Neutrophil (primary cell): ENCODE measurements at regions not wholly inside any gene's neighbourhood (a gene's known extent, or its start where the extent isn't known, plus 50 kb on each side); places are given as distances from the start of the nearest gene placed in this dataset.

Experiments used
- H3K27ac ChIP-seq: fragments of 200-600 bp; sonication (generic); 2 replicates; pipeline ENCODE4 v1.5.1; 2016; ENCODE audit warnings: mild to moderate bottlenecking, moderate library complexity
- H3K27me3 ChIP-seq: fragments of 200-600 bp; sonication (generic); 2 replicates; pipeline ENCODE4 v1.6.0; 2016; ENCODE audit warnings: mild to moderate bottlenecking
- H3K36me3 ChIP-seq: fragments of 200-600 bp; sonication (generic); 2 replicates; pipeline ENCODE4 v1.5.1; 2017
- H3K4me1 ChIP-seq, 2 experiments: fragments of 200-600 bp in 1 of 2; sonication (generic) in 1 of 2; 1 replicate in 1 of 2; 2 replicates in 1 of 2; pipeline versions ENCODE4 v1.5.1 to v1.6.1; 2013 to 2016; ENCODE audit warnings: low read depth in 1 of 2, low read length in 1 of 2, mild to moderate bottlenecking in 1 of 2, moderate library complexity in 1 of 2; ENCODE audit not compliant: control insufficient read depth in 1 of 2, insufficient read depth in 1 of 2
- H3K4me3 ChIP-seq, 2 experiments: fragments of 200-600 bp in 1 of 2; sonication (generic) in 1 of 2; 1 replicate in 1 of 2; 2 replicates in 1 of 2; pipeline ENCODE4 v1.5.1; 2013 to 2016; ENCODE audit warnings: low read depth in 1 of 2, low read length in 1 of 2, mild to moderate bottlenecking in 1 of 2, moderate library complexity in 1 of 2
- H3K9me3 ChIP-seq: fragments of 200-600 bp; sonication (generic); 2 replicates; pipeline ENCODE4 v1.5.1; 2016
- TF ChIP-seq, protein P1 (sequence below): fragments of 200-600 bp; sonication (generic); IDR thresholded peaks from 2 replicates; pipeline ENCODE4 v1.5.1; 2016; ENCODE audit warnings: antibody characterized with exemption

DNA sequence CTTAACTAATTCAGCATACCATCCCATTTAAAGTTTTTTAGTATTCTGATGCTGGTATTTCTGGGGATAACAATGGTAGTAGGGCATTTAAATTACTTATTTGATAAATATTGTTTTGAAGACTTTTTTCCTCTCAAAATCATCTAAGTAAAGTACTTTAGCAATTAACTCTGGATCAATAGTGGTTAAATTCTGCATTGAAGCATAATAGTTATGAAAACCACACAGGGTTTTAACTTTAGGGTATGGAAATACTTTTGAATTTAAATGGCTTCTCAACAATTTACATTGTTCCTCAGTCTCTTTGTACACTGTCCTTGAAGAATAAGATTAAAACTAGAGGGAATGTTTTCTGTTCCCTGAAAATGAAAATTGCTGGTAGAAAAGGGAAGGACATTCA is 202.6 kb upstream of the STEAP4 start:
- Histone ChIP-seq H3K4me3 (no peak overlapping the region), H3K27ac (no peak overlapping the region), H3K27me3 (no peaks in the 10 kb centered on the region), H3K9me3 (no peaks in the 10 kb centered on the region), H3K36me3 (no peaks in the 10 kb centered on the region), H3K4me1 (no peaks in the 10 kb centered on the region)
- TF ChIP-seq, protein P1, sequence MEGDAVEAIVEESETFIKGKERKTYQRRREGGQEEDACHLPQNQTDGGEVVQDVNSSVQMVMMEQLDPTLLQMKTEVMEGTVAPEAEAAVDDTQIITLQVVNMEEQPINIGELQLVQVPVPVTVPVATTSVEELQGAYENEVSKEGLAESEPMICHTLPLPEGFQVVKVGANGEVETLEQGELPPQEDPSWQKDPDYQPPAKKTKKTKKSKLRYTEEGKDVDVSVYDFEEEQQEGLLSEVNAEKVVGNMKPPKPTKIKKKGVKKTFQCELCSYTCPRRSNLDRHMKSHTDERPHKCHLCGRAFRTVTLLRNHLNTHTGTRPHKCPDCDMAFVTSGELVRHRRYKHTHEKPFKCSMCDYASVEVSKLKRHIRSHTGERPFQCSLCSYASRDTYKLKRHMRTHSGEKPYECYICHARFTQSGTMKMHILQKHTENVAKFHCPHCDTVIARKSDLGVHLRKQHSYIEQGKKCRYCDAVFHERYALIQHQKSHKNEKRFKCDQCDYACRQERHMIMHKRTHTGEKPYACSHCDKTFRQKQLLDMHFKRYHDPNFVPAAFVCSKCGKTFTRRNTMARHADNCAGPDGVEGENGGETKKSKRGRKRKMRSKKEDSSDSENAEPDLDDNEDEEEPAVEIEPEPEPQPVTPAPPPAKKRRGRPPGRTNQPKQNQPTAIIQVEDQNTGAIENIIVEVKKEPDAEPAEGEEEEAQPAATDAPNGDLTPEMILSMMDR, result no peak

DNA sequence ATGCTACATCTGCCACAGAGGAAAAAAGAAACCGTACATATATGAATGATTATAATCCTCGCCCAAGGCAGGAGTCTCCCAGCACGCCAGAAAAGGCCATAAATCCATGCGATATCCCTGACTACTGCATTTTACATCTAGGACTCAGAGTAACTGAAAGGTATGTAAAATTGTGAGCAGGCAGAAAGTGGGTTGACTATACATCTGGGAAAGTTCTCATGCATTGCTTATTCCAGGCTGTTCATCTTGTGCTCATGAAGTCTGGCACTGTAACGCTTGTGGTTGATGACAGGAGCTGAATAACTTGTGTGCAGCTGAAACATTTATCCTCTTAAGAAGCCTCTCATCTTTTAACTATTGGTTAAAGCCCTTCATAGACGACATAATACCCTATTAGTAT is 193.4 kb upstream of the STEAP4 start:
- H3K4me3 ChIP-seq, result no peak overlapping the region
- no peaks in the 10 kb centered on the region for H3K9me3 ChIP-seq
- H3K36me3 ChIP-seq, result no peaks in the 10 kb centered on the region
- H3K27me3 ChIP-seq, result no peaks in the 10 kb centered on the region
- TF ChIP-seq, protein P1, result no peak
- no peaks in the 10 kb centered on the region for H3K4me1 ChIP-seq
- H3K27ac ChIP-seq, result no peak overlapping the region

DNA sequence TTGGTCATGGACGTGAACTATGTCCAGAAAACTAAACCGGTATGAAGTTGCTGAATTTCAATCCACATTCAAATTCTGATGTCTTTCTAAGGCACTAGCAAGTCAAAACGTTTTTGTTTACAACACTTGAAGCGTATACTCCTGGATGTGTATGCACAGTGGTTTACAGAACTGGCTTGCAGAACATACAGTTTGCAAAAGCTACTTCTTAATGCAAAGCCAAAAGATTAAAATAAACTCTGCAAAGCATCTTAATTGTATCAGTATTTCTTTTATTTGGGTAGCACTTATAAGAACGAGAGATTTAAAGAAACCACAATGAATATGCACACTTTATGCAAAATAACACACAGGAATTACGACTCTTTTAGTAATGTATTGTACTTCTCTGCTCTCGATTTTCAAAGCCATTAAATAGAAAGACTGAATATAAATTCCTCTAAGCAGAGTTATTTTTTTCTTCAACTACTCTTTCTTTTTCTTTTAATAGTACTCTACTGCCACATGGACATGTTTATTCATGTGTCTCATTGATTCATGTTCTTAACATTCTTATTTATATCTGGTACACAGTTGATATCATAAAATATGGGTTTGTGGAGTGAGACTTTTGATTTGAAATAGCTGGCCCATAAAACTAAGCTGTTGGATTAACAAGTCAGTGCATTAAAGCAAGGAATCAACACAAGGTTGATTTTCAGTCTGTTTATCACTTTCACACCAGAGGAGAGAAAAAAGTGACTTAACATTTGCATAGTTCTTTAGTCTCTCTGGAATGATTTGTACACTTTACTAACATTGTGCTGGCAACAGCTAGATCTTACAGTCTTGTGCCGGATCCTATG is 189.4 kb upstream of the STEAP4 start:
- Histone ChIP-seq H3K27ac (no peak overlapping the region), H3K4me1 (no peaks in the 10 kb centered on the region), H3K27me3 (no peaks in the 10 kb centered on the region), H3K9me3 (no peaks in the 10 kb centered on the region), H3K36me3 (no peaks in the 10 kb centered on the region), H3K4me3 (no peak overlapping the region)
- TF ChIP-seq, protein P1, result no peak

DNA sequence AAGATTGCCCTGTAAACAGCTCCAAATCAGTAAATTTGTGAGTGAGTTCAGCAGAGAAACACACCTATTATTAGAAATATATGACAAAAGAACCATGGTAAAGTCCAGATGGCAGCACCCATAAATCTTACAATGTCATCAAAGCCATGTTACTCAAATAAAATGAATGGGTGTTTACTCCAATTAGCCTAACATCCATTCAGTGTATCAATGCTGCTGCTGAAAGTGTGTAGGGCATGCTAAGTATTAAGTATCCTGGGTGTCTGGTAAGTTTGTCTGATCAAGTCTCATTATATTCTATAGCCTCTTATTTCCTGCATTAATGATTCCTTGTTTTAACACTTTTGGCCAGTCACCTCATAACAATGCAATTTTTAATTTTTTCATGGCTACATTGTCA is 185.5 kb upstream of the STEAP4 start:
- Histone ChIP-seq H3K27ac (no peak overlapping the region), H3K27me3 (no peaks in the 10 kb centered on the region), H3K9me3 (no peaks in the 10 kb centered on the region), H3K4me1 (no peaks in the 10 kb centered on the region), H3K4me3 (no peak overlapping the region), H3K36me3 (no peaks in the 10 kb centered on the region)
- TF ChIP-seq, protein P1, result no peak

DNA sequence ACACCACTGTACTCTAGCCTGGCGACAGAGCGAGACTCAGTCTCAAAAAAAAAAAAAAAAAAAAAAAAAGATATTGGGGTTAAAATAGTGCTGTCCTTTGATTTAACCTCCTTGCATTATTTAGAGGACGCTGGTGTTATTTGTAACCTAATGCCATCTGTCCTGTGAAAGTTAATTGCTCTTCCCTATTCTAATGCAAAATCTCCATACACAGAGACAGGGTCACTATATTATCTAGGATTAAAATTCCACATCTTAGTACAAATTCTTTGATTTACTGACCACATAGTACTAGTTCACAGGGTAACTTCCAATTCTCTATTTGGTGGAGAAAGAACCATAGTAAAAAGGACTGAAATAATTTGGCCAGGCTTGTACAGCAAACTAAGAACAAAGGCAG is 184.2 kb upstream of the STEAP4 start:
- Histone ChIP-seq H3K27me3 (no peaks in the 10 kb centered on the region), H3K27ac (no peak overlapping the region), H3K36me3 (no peaks in the 10 kb centered on the region), H3K9me3 (no peaks in the 10 kb centered on the region), H3K4me1 (no peaks in the 10 kb centered on the region), H3K4me3 (no peak overlapping the region)
- TF ChIP-seq, protein P1, result no peak
